Heart right ventricle (tissue), 16 donors: ENCODE measurements at regions not wholly inside any gene's neighbourhood (a gene's known extent, or its start where the extent isn't known, plus 50 kb on each side); places are given as distances from the start of the nearest gene placed in this dataset.
"Not testable (repeated sequence)": the region's sequence is repeated elsewhere in the genome, so short reads cannot be mapped to it uniquely, and the experiment has no call there.

Source experiments
- ATAC-seq, 8 donors: fragments of 200-7000 bp; cut with Tn5 transposase; one replicate each; pipeline ENCODE4 v1.9.1; 2020; ENCODE audit warnings: mild to moderate bottlenecking in 8 of 8, moderate library complexity in 8 of 8, moderate number of reproducible peaks in 1 of 8
- DNase-seq, 2 donors: peaks; one replicate each; pipeline ENCODE4 v3.0.0-alpha.2; 2020
- H3K27ac ChIP-seq, 10 donors: fragments of 200-600 bp; sonication (generic) in 2 of 10; one replicate each; pipeline versions ENCODE4 v1.5.0 to v1.8.0; 2020 to 2022; ENCODE audit warnings: mild to moderate bottlenecking in 3 of 10
- H3K27me3 ChIP-seq, 7 donors: fragments of 200-600 bp; one replicate each; pipeline ENCODE4 v1.8.0; 2021 to 2022; ENCODE audit warnings: mild to moderate bottlenecking in 2 of 7
- H3K36me3 ChIP-seq, 9 donors: fragments of 200-600 bp; sonication (generic) in 1 of 9; one replicate each; pipeline versions ENCODE4 v1.5.0 to v1.8.0; 2020 to 2022; ENCODE audit warnings: mild to moderate bottlenecking in 2 of 9
- H3K4me1 ChIP-seq, 9 donors: fragments of 200-600 bp; sonication (generic) in 1 of 9; one replicate each; pipeline versions ENCODE4 v1.5.0 to v1.8.0; 2020 to 2022; ENCODE audit warnings: mild to moderate bottlenecking in 4 of 9
- H3K4me3 ChIP-seq, 10 donors: fragments of 200-600 bp; sonication (generic) in 2 of 10; one replicate each; pipeline versions ENCODE4 v1.5.0 to v1.8.0; 2020 to 2022; ENCODE audit warnings: mild to moderate bottlenecking in 7 of 10, moderate library complexity in 2 of 10
- H3K9me3 ChIP-seq, 11 donors: fragments of 200-600 bp in 10 of 11; sonication (generic) in 2 of 11; one replicate each; pipeline versions ENCODE4 v1.5.0 to v1.8.0; 2013 to 2022; ENCODE audit warnings: mild to moderate bottlenecking in 2 of 11, control low read depth in 1 of 11, moderate library complexity in 1 of 11
- CTCF ChIP-seq, 9 donors: fragments of 200-600 bp; sonication (generic) in 2 of 9; IDR thresholded peaks; one replicate each; pipeline versions ENCODE4 v1.5.0 to v1.8.0; 2021 to 2022; ENCODE audit warnings: antibody characterized with exemption in 9 of 9, mild to moderate bottlenecking in 5 of 9, moderate library complexity in 1 of 9
- WGBS, 2 donors: extraction: QIAGEN DNeasy Blood & Tissue Kit; methylation state at CpG; one replicate each; pipeline ENCODE4 v1.1.7; 2013; ENCODE audit warnings: inconsistent platforms in 1 of 2; 5-methylcytosine and 5-hydroxymethylcytosine counted together
- intact Hi-C, 10 donors: fragments of 100-400 bp; cut with DNase I; formaldehyde crosslinking; loops; one replicate each; pipeline versions ENCODE4 v1.11.1 to v1.14.2; 2022
- donor health status: Arrhythmogenic right ventricular cardiomyopathy.
- donor health status: ischemic (EF 13 %, LVEDD 7.1; RV severe dilation, severe dysfunction).
- donor health status: healthy with polysubstance abuse.
- donor health status: DM: no; HTN: yes; CAD: no.
- donor health status: DM: no; HTN: no; CAD: no.
- donor health status: ischemic (EF 25% LVEDD 6.9; RV normal size, moderate dysfunction).
- donor health status: ischemic (EF 25% LVEDD 5.7; RV mildly dilated, moderate dysfunction).
- donor health status: healthy.
- donor health status: DM: yes; HTN: yes; CAD: no.
- donor health status: Ischemic cardiomyopathy.
- donor health status: ischemic (EF 35%, LVEDD 5.7; RV mildly dilated, moderate dysfunction).
- donor health status: nonischemic (EF 11% LVEDD 7.7; RV severe dilation, severe dysfunction).
- donor health status: DM: yes; HTN: yes; CAD: no.
- donor health status: PGD.
- donor health status: ischemic (EF 29% LVEDD 5.4; RV normal size, mild dysfunction).
- donor health status: nonischemic (EF 23%, LVEDD 6.1; RV moderate dilation, normal function).

DNA sequence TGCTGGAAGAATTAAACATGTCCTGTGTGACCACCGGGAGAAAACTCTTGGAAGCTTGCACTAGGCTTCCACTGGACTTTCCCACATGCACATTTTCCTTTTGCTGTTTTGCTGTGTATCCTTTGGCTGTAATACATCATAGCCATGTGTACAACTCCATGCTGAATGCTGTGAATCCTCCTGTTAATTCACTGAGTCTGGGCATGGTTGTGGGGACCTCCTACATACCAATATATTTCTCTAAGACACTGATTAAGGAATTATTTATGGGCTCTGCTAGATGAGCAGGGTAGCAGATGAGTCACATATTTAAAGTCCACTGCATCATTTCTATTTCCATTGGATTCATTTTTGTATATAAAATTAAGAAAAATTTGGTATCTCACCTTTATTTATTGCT lies 220.1 kb downstream of the CYLC2 start:
- Histone ChIP-seq H3K27ac (no peak overlapping the region), H3K9me3 (peaks cover 0 to 26% (median 7%) of the 10 kb centered on the region in 11 donors), H3K4me3 (no peak overlapping the region), H3K4me1 (no peaks in the 10 kb centered on the region), H3K36me3 (no peaks in the 10 kb centered on the region), H3K27me3 (no peaks in the 10 kb centered on the region)
- 67 to 79% methylated on average over 1 of the region's 1 CpG for WGBS, 2 donors
- ATAC-seq: no peak
- no peak for DNase-seq
- intact Hi-C loops: no loop called here
- no peak for TF ChIP-seq CTCF (IDR thresholded peaks at IDR 0.05)

DNA sequence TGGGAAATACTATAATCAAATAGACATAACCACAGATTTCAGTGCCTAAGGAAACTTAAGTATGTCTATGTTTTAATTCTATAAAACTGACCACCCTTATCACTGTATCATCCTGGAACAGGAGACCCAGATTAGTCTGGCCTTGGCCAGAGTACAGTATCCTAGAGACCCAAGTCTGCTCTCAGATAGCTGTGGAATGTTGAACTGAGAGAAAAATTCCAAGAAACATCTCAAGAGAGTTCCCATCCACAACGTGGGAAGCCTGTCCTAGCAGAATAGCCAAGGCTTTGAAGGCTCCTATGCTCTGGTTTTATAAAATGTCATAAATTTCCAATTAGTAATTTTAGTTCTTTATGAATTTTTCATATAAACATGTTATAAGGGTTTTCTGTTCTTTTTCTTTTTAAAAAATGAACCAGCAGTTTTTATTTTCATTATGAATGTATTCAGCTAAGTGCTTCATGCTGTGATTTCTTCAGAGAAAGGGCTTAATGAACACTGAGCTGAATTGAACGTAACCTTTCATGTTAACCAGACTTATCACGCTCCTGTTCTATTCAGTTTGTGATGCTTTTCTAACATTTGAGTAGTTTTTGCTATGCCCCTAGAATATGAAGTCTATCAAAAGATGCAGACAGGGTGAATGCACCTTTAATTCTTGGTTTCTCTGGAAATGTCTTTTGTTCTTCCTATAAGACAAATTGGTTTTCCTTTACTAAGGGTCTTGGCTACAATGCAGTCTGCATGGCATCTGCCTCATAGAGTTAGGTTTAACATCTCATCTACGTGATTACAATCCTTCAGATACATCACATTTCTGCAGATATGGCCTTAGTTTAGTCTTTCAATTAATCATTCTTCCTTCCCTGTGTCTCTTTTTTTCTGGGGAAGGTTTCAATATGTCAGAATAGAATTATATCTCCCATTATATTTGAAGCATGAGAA lies 230.8 kb downstream of the CYLC2 start:
- no peak overlapping the region for H3K4me3 ChIP-seq
- intact Hi-C loops: no loop called here
- H3K4me1 ChIP-seq: no peaks in the 10 kb centered on the region
- peaks cover 0 to 4% (median 0%) of the 10 kb centered on the region in 11 donors for H3K9me3 ChIP-seq
- no peak for TF ChIP-seq CTCF (IDR thresholded peaks at IDR 0.05)
- 51 to 64% methylated on average over 4 of the region's 4 CpGs for WGBS, 2 donors
- H3K27ac ChIP-seq: no peak overlapping the region
- no peak for DNase-seq
- ATAC-seq: peak in 1 of 8 donors; percentile 20
- no peaks in the 10 kb centered on the region for H3K27me3 ChIP-seq
- no peaks in the 10 kb centered on the region for H3K36me3 ChIP-seq

- H3K9me3 ChIP-seq: no peaks in the 10 kb centered on the region
- no peak for TF ChIP-seq CTCF (IDR thresholded peaks at IDR 0.05)
- WGBS, 2 donors: 72 to 93% methylated on average over 1 of the region's 1 CpG
Measured at GRCh38 chr9:103226647-103227013, 231.5 kb downstream of the CYLC2 start.

GRCh38 chr9:103237571-103238109 lies 242.5 kb downstream of the CYLC2 start:
- H3K27ac ChIP-seq, H3K27me3 ChIP-seq, DNase-seq, H3K4me1 ChIP-seq, H3K4me3 ChIP-seq, ATAC-seq, intact Hi-C loops, H3K36me3 ChIP-seq: not testable (repeated sequence)
- 87 to 90% methylated on average over 24 of the region's 24 CpGs for WGBS, 2 donors
- H3K9me3 ChIP-seq: peaks cover 0 to 12% (median 0%) of the 10 kb centered on the region in 11 donors

More at GRCh38 chr9:103226647-103227013, 231.5 kb downstream of the CYLC2 start:
- ATAC-seq (no peak), DNase-seq (no peak)
- intact Hi-C loops: no loop called here
- Histone ChIP-seq H3K4me1 (no peaks in the 10 kb centered on the region), H3K27me3 (no peaks in the 10 kb centered on the region), H3K4me3 (no peak overlapping the region), H3K36me3 (no peaks in the 10 kb centered on the region), H3K27ac (no peak overlapping the region)

DNA sequence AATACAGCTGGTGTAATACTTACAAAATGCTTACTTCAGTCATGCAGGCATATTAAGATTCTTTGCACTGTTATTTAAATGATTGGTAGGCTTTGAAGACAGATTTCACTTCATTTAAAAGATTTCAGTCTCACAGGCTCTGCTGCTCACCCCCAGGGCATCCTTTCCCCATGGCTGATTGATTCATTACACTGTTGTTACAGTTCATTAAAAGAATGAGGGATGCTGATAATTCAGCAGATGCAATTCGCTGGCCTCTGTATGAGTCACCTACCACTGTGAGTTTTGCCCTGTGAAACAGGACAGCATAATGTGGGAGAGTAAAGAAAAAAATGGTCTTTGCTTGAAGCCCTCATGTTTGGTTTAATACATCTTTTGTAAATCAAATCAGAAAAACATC lies 246.9 kb downstream of the CYLC2 start:
- TF ChIP-seq CTCF (IDR thresholded peaks at IDR 0.05): no peak
- no peak overlapping the region for H3K4me3 ChIP-seq
- no peak for ATAC-seq
- 44 to 55% methylated on average over 1 of the region's 1 CpG for WGBS, 2 donors
- no peaks in the 10 kb centered on the region for H3K36me3 ChIP-seq
- H3K27ac ChIP-seq: no peak overlapping the region
- H3K27me3 ChIP-seq: no peaks in the 10 kb centered on the region
- no peak for DNase-seq
- H3K4me1 ChIP-seq: no peaks in the 10 kb centered on the region
- intact Hi-C loops: loop anchor here in 1 of 10 donors (10.0 kb wide), 1 partner anchor 1093 kb away; no protein-coding TSS in a partner anchor
- no peaks in the 10 kb centered on the region for H3K9me3 ChIP-seq
